Activated T-cell treated with anti-CD3 and anti-CD28 coated beads, Interleukin-2, amount 50 U/mL, for 4 hours (primary cell): ENCODE measurements at regions not wholly inside any gene's neighbourhood (a gene's known extent, or its start where the extent isn't known, plus 50 kb on each side); places are given as distances from the start of the nearest gene placed in this dataset.
A peak's percentile ranks its signal among the peaks of the same experiment; 100 is the strongest.
"Not testable (repeated sequence)": the region's sequence is repeated elsewhere in the genome, so short reads cannot be mapped to it uniquely, and the experiment has no call there.

Experiments used
- ATAC-seq, 2 donors: fragments of 200-7000 bp; cut with Tn5 transposase; one replicate each; pipeline ENCODE4 v1.10.0; 2021
- DNase-seq: peaks from one replicate; pipeline ENCODE4 v3.0.0-alpha.2; 2020
- H3K27me3 Mint-ChIP-seq: one replicate; pipeline ENCODE4 v1.8.0; 2021; ENCODE audit warnings: low read depth, mixed read lengths
- H3K36me3 Mint-ChIP-seq: one replicate; pipeline ENCODE4 v1.8.0; 2022; ENCODE audit warnings: mixed read lengths; ENCODE audit not compliant: insufficient read depth
- H3K4me1 Mint-ChIP-seq: one replicate; pipeline ENCODE4 v1.8.0; 2021; ENCODE audit warnings: low read depth, mixed read lengths
- H3K4me3 Mint-ChIP-seq: one replicate; pipeline ENCODE4 v1.8.0; 2021; ENCODE audit warnings: mild to moderate bottlenecking, moderate library complexity, mixed read lengths
- H3K9me3 Mint-ChIP-seq: one replicate; pipeline ENCODE4 v1.8.0; 2021; ENCODE audit warnings: mixed read lengths

DNA sequence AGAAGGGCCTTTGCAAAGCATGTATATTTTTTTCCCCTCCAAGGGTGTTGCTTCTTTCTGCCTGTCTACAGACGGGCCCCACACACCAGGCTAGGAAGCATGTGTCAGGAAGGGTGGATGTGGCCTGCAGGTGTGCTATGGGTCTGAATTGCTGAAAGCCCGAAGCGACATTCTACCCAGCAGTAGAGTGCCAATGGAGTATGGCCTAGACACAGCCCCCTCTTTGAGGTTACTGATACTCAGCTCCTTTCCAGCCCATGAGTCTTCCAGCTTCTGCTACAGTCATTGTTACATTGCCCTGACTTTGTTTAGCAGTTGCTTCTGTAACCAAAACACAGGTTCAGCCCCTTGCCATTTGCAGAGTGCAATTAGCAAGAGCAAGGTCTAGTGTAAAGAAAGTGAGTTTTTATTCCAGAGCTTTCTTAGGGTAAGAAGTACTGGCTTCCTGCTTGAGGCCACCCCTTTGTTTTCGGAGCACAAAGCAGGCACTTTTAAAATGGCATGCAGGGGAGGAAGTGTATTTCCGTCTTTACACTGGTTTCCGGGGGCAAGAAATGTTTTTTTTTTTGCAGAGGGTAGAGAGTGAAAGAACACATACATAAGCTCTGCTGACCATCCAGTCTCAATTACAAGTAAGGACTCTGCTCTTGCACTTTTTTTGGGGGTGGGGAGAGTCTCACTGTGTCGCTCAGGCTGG, 428.0 kb upstream of the AMELY start:
- Mint-ChIP-seq H3K4me3 (peak overlapping the region; percentile 21), H3K4me1 (peaks cover 75% of the 10 kb centered on the region), H3K9me3 (no peaks in the 10 kb centered on the region), H3K27me3 (no peaks in the 10 kb centered on the region), H3K36me3 (peaks cover 17% of the 10 kb centered on the region)
- ATAC-seq, result peak in 1 of 2 donors; percentile 20
- no peak for DNase-seq

DNA sequence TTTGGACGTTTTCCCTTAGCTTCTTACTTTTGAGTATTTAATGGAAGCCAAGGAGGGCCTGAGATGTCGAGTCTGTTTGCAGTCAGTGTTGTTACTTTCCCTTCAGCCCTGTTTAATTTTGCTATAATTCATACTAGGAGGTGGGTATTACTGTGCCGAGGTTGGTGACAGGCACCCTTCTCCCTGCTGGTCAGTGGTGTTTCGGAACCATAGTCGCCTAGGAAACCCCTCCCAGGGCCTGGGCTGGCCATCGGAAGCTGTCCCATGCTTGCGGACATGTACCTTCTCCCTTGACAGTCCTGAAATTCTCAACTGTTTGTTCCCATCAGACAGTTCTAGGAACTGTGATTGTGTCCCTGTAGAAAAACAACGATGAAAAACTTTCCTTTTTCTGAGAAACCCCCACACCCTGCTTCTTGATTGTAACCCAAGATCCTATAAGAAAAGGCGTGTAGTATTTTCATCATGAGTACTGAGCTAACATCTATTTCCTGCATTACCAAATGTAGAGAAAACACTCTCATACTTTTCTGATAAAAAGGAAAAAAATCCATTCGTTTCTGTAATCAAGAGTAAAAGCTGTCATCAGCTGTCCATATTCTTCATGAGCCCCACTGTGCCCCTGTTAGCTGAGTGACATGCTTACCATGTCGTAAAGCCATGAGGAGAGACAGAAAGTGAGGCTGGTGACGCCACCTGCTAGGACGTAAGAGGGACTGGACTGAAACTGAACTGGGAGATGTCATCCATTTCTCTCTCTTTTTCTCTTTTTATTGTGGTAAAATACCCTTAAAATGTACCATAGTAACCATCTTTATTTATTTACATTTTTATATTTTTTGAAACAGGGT, 424.7 kb upstream of the AMELY start:
- Mint-ChIP-seq H3K9me3 (no peaks in the 10 kb centered on the region), H3K4me3 (peak overlapping the region; percentile 68), H3K36me3 (peaks cover 13% of the 10 kb centered on the region), H3K27me3 (no peaks in the 10 kb centered on the region), H3K4me1 (peaks cover 59% of the 10 kb centered on the region)
- DNase-seq, result no peak
- peak in 1 of 2 donors; percentile 40 for ATAC-seq

DNA sequence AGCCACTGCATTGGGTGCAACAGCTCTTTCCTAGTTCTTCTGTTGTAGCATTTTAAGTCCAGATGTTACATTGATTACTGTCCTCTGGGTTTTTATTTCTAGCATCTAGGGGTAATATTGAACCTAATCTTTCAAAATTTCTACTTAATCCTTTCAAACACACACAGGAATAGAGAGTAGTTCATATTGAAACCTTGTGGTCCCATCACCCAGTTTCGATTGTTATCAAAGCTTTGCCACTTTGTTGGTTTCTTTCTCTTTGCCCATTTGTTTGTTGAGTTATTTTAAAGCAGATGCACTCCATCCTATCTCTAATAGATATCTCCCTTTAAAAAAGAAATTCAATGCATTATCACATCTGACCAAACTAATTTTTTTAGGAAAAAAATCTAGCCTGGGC, 422.9 kb upstream of the AMELY start:
- H3K9me3 Mint-ChIP-seq, result no peaks in the 10 kb centered on the region
- H3K36me3 Mint-ChIP-seq, result peaks cover 20% of the 10 kb centered on the region
- peaks cover 56% of the 10 kb centered on the region for H3K4me1 Mint-ChIP-seq
- no peaks in the 10 kb centered on the region for H3K27me3 Mint-ChIP-seq
- peak in 1 of 2 donors; percentile 43 for ATAC-seq
- no peak for DNase-seq
- H3K4me3 Mint-ChIP-seq, result no peak overlapping the region

DNA sequence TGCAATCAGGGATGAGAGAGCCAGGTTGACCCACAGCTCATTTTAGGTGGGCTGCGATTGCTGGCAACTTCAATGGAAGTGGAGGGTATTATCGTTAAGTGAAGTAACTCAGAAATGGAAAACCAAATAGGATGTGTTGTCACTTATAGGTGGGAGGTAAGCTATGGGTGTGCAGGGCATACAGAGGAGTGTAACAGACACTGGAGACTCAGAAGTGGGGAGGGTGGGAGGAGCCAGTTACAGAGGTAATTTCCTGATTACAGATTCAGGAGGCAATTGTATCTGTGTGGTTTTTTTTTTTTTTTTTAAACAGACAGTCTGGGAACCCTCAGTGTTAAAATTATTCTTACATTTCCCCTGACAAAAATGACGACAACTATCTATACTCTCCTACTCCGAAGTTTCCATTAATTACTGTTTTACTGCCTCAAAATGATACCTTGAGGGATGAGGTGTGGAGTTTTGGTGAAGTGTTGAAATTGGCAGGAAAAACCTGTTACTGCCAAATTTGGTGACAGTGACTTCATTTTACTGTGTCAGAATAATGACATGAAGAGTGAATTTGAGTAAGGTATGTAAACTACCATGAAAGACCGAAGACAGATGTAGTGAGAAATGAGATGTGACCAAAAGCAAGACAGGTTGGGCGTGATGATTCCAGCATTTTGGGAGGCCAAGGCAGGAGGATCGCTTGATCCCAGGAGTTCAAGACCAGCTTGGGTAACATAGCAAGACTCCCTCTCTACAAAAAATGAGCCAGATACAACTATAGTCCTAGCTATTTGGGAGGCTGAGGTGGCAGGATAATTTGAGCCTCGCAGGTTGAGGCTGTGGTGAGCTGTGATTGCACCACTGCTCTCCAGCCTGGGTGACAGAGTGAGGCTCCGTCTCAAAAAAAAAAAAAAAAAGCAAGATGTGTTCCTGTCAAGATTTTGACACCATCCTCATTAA, 415.0 kb upstream of the AMELY start:
- DNase-seq (no peak), ATAC-seq (peak in 1 of 2 donors; percentile 83)
- Mint-ChIP-seq H3K36me3 (peaks cover 28% of the 10 kb centered on the region), H3K4me1 (peaks cover 56% of the 10 kb centered on the region), H3K9me3 (no peaks in the 10 kb centered on the region), H3K27me3 (no peaks in the 10 kb centered on the region), H3K4me3 (peak overlapping the region; percentile 43)

DNA sequence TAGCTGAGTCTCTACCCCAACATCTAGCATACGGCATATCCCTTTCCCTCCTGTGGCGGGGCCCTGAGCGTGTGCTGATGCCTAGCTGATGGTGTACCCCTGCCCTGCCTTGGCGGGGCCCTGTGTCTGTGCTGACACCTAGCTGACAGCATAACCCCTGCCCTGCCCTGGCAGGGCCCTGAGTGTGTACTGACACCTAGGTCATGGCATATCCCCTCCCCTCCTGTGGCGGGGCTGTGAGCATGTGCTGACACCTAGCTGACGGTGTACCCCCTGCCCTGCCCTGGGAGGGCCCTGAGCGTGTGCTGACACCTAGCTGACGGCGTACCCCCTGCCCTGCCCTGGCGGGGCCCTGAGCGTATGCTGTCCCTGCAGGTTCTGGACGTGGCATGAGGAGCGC, 414.0 kb upstream of the AMELY start:
- Mint-ChIP-seq H3K36me3 (peaks cover 29% of the 10 kb centered on the region), H3K27me3 (no peaks in the 10 kb centered on the region), H3K9me3 (no peaks in the 10 kb centered on the region), H3K4me3 (no peak overlapping the region), H3K4me1 (peaks cover 61% of the 10 kb centered on the region)
- ATAC-seq (no peak), DNase-seq (no peak)

DNA sequence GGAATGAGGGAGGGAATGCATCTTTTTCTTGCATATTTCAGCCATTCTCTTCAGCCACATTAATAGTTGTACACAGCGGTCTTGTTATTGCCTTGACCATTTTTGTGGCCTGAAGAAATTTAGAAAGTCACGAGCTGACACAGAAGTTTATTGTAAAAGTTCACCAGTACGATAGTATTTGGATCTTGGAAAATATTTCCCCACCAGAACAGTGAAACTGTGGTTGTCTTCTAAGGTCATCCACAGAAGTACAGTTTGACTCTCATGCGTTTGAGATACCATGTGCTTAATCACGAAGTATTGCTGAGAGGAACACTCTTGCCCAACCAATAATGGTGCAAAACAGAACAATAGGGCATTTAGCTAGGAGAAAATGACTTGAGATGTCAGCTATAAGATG, 409.2 kb upstream of the AMELY start:
- Mint-ChIP-seq H3K27me3 (no peaks in the 10 kb centered on the region), H3K36me3 (peaks cover 26% of the 10 kb centered on the region), H3K4me1 (peaks cover 75% of the 10 kb centered on the region), H3K4me3 (no peak overlapping the region), H3K9me3 (no peaks in the 10 kb centered on the region)
- ATAC-seq (no peak), DNase-seq (no peak)

DNA sequence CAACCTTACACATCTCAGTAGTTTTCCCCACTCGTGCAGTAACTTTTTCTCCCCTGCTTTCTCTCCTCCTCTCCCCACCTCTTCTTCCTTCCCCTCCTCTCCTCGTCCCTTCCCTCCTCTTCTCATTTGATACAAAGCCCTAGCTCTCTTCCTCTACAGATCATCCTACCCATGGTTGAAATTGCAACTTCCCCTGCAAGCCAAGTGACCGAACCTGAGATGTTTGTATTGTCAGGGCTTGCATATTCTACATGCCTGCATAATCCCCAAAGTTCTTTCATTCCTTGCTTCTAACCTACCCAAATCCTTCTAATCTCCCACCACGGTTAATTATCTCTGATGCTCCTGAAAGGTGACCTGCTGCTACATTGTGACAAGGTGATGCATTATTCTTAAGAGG, 408.6 kb upstream of the AMELY start:
- peaks cover 27% of the 10 kb centered on the region for H3K36me3 Mint-ChIP-seq
- not testable (repeated sequence) for H3K27me3 Mint-ChIP-seq, ATAC-seq

DNA sequence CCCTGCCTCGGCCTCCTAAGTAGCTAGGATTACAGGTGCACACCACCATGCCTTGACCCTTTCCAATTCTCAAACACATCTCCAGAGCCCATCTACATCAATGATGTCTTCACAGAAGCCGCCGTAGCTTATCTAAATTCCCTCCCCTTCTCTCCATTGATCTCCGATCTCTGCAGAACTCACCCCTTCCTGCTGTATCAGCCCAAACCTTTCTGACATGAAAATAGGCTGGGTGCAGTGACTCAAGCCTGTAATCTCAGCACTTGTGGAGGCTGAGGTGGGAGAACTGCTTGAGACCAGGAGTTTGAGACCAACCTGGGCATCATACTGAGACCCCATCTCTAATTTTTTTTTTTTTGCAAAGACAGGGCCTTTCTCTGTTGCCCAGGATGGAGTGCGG, 406.6 kb upstream of the AMELY start:
- Mint-ChIP-seq H3K27me3 (no peaks in the 10 kb centered on the region), H3K36me3 (peaks cover 15% of the 10 kb centered on the region), H3K9me3 (no peaks in the 10 kb centered on the region), H3K4me3 (no peak overlapping the region), H3K4me1 (peaks cover 70% of the 10 kb centered on the region)
- DNase-seq, result no peak
- no peak for ATAC-seq

More for the DNA sequence above, 408.6 kb upstream of the AMELY start:
- H3K4me1 Mint-ChIP-seq, result peaks cover 72% of the 10 kb centered on the region
- not testable (repeated sequence) for DNase-seq, H3K4me3 Mint-ChIP-seq, H3K9me3 Mint-ChIP-seq

DNA sequence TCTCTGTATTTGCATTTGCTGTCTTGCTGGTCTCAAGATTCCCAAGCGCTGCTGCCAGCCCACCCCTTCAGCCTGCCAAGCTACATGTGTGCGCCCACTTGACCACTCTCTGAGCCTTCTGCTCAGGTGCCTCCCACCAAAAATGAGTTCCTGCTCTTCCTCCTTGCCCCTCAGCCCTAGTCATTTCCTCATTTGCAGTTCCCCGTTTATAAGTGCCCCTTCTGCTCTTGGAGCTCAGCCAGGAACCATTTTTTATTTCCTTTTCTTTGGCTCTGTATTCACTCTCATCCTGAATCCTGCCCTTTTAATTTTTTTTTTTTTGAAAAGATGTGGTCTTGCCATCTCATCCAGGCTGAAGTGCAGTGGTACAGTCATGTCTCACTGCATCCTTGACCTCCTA, 406.0 kb upstream of the AMELY start:
- no peak for ATAC-seq
- peak overlapping the region; percentile 21 for H3K4me3 Mint-ChIP-seq

DNA sequence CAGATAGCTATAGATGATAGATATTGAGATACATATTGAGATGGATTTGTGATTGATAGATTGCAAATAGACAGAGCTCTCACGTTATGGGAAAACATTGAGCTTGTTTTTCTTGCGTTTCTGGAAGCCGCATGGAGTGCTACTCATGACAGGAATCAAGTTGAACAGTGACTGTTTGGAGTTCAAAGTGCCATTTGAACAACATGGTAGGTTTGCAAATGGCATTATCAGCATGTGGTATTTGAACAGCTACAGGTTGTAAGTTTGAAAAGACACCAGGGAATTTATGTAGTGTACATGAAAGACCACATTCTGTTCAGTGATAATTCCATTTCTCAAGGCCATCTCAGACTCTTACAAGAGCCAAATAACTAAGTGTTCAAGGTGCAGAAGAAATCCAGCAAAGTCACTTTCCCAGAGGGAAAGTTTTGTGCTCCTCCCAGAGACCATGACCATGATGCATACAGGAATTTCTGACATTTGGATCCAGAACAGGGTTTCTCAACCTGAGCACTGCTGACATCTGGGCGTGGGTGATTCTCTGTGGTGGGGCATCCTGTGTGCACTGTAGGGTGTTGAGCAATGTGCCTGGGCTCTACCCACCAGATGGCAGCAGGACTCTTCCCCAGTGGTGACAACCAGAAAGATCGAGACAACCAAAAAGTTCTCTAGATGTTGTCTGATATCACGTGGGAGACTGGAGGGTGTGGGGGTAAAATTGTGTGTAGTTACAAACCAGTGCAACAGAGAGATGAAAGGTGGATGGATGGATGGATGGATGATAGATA, 399.1 kb upstream of the AMELY start:
- Mint-ChIP-seq H3K36me3 (peaks cover 19% of the 10 kb centered on the region), H3K4me1 (peaks cover 51% of the 10 kb centered on the region), H3K27me3 (no peaks in the 10 kb centered on the region), H3K9me3 (no peaks in the 10 kb centered on the region), H3K4me3 (no peak overlapping the region)
- DNase-seq, result no peak
- peak in 1 of 2 donors; percentile 97 for ATAC-seq

More for the DNA sequence above, 406.0 kb upstream of the AMELY start:
- DNase-seq, result no peak
- Mint-ChIP-seq H3K4me1 (peaks cover 70% of the 10 kb centered on the region), H3K36me3 (peaks cover 15% of the 10 kb centered on the region), H3K27me3 (no peaks in the 10 kb centered on the region), H3K9me3 (no peaks in the 10 kb centered on the region)

DNA sequence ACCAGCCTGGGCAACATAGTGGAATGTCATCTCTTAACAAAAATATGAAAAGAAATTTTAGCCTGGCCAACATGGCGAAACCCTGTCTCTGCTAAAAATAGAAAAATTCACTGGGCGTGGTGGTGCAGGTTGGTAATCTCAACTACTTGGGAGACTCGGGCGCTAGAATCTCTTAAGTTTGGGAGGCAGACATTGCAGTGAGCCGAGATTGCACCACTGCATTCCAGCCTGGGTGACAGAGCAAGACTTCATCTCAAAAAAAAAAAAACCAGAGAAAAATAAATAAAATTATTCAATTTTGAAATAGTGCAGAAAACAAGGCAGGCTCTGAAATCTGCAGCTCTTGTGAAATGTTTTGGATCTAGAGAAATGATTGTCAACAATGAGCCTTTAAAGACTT, 397.3 kb upstream of the AMELY start:
- H3K36me3 Mint-ChIP-seq, result peaks cover 24% of the 10 kb centered on the region
- no peak overlapping the region for H3K4me3 Mint-ChIP-seq
- H3K27me3 Mint-ChIP-seq, result no peaks in the 10 kb centered on the region
- ATAC-seq, result no peak
- no peaks in the 10 kb centered on the region for H3K9me3 Mint-ChIP-seq
- DNase-seq, result no peak
- peaks cover 51% of the 10 kb centered on the region for H3K4me1 Mint-ChIP-seq

DNA sequence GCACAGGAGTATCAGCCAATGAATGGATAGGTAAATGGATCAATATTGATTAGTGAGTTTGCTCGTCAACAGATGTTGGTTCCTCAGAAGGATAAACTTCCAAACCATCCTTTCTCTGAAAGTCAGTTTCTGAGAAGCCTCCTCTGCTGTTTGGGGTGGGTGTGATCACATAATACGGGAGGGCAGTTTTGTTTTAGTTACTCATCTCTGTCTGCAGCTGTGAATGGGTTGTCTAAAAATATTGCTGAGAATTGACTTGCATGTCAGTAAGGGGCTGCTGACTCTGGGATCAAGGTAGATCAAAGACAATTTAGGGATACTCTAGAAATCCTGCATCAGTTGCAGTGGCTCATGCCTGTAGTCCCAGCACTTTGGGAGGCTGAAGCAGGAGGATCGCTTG, 390.8 kb upstream of the AMELY start:
- H3K36me3 Mint-ChIP-seq, result peaks cover 32% of the 10 kb centered on the region
- H3K4me3 Mint-ChIP-seq, result no peak overlapping the region
- no peaks in the 10 kb centered on the region for H3K9me3 Mint-ChIP-seq
- ATAC-seq (no peak), DNase-seq (no peak)
- H3K27me3 Mint-ChIP-seq, result no peaks in the 10 kb centered on the region
- H3K4me1 Mint-ChIP-seq, result peaks cover 57% of the 10 kb centered on the region

DNA sequence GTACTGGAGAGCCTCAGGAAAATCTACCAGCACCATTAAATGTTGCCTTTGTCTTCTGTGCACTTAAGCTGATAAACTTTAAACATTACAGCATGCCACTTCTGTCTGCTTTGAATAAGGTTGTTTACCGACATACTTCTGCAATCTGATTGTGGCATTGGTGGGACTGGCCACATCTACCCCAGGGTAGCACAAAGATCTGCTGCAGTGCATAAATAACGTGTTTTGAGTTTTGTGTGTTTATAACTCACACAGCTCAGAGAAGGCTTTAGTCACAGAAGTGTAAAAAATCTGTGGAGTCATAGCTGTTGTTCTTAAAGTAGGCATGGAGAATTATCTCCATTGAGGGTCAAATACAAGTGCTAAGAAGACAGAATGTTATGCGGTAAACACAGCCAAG, 388.4 kb upstream of the AMELY start:
- Mint-ChIP-seq H3K27me3 (no peaks in the 10 kb centered on the region), H3K36me3 (peaks cover 25% of the 10 kb centered on the region), H3K9me3 (no peaks in the 10 kb centered on the region), H3K4me1 (peaks cover 62% of the 10 kb centered on the region), H3K4me3 (peak overlapping the region; percentile 0)
- ATAC-seq, result no peak
- no peak for DNase-seq
